Loucy (cell line): ENCODE measurements at regions not wholly inside any gene's neighbourhood (a gene's known extent, or its start where the extent isn't known, plus 50 kb on each side); places are given as distances from the start of the nearest gene placed in this dataset.

Source experiments
- CTCF ChIP-seq: fragments of 200-600 bp; sonication (generic); conservative IDR thresholded peaks from 2 replicates; pipeline ENCODE4 v1.5.1; 2014; ENCODE audit warnings: mild to moderate bottlenecking, antibody characterized with exemption, low read length
- EZH2phosphoT487 ChIP-seq: fragments of 200-600 bp; IDR thresholded peaks from 2 replicates; pipeline ENCODE4 v1.6.1; 2018; ENCODE audit warnings: antibody characterized with exemption, mild to moderate bottlenecking, moderate library complexity, borderline replicate concordance

- TF ChIP-seq CTCF (peak; percentile 38), EZH2phosphoT487 (no peak)
These were observed 928.3 kb downstream of the TBC1D32 start for GRCh38 chr6:120405947-120406346.
